GM10248 (cell line): ENCODE measurements at regions not wholly inside any gene's neighbourhood (a gene's known extent, or its start where the extent isn't known, plus 50 kb on each side); places are given as distances from the start of the nearest gene placed in this dataset.

ENCODE experiments used
- CTCF ChIA-PET: fragments of 300-600 bp; sonication (Branson Sonifier 250); formaldehyde crosslinking; extraction: SDS; loops from one replicate; lab custom pipeline; 2021; ENCODE audit warnings: antibody characterized with exemption; lab: Yijun Ruan, JAX
- POLR2A ChIA-PET: fragments of 350-650 bp; sonication (Branson Sonifier 250); formaldehyde crosslinking; extraction: SDS; loops from one replicate; lab custom pipeline; 2020; ENCODE audit warnings: antibody characterized with exemption; lab: Yijun Ruan, JAX
- DNase-seq: peaks from one replicate; pipeline ENCODE4 v3.0.0; 2012; ENCODE audit errors: extremely low spot score
- TF ChIP-seq, protein P1 (sequence below): IDR thresholded peaks from 2 replicates; pipeline ENCODE4 v1.5.1; 2012; ENCODE audit warnings: mild to moderate bottlenecking, low read depth; ENCODE audit errors: extremely low read depth, missing control alignments, control extremely low read depth

- ChIA-PET CTCF (interaction anchor here (1.2 kb wide), 1 partner anchor 597 kb away, joined by 3 read pairs; no protein-coding TSS in a partner anchor), POLR2A (no interaction called here)
- no peak for DNase-seq
- TF ChIP-seq, protein P1, sequence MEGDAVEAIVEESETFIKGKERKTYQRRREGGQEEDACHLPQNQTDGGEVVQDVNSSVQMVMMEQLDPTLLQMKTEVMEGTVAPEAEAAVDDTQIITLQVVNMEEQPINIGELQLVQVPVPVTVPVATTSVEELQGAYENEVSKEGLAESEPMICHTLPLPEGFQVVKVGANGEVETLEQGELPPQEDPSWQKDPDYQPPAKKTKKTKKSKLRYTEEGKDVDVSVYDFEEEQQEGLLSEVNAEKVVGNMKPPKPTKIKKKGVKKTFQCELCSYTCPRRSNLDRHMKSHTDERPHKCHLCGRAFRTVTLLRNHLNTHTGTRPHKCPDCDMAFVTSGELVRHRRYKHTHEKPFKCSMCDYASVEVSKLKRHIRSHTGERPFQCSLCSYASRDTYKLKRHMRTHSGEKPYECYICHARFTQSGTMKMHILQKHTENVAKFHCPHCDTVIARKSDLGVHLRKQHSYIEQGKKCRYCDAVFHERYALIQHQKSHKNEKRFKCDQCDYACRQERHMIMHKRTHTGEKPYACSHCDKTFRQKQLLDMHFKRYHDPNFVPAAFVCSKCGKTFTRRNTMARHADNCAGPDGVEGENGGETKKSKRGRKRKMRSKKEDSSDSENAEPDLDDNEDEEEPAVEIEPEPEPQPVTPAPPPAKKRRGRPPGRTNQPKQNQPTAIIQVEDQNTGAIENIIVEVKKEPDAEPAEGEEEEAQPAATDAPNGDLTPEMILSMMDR: no peak
These were observed 57.6 kb upstream of the AK4 start for GRCh38 chr1:65090406-65090805.

- POLR2A ChIA-PET: no interaction called here
- TF ChIP-seq, protein P1: no peak
- CTCF ChIA-PET: no interaction called here
- no peak for DNase-seq
These were observed 55.3 kb upstream of the AK4 start for GRCh38 chr1:65092691-65093090.

DNA sequence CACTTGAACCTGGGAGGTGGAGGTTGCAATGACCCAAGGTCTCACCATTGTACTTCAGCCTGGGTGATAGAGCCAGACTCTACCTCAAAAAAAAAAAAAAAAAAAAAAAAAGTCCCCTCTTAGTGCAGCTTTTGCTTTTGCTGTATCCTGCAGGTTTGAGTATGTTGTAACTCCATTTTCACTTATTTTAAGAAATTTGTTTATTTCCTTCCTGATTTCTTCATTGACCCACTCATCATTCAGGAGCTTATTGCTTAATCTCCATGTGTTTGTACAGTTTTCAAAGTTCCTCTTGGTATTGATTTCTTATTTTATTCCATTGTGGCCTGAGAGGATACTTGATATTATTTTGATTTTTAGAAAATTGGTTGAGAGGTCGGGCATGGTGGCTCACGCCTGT, 50.9 kb upstream of the AK4 start:
- DNase-seq: no peak
- ChIA-PET POLR2A (no interaction called here), CTCF (interaction anchor here (1.2 kb wide), 1 partner anchor 22 kb away, joined by 3 read pairs; no protein-coding TSS in a partner anchor)
- TF ChIP-seq, protein P1: no peak
